ENCODE measurements at regions not wholly inside any gene's neighbourhood (a gene's known extent, or its start where the extent isn't known, plus 50 kb on each side); places are given as distances from the start of the nearest gene placed in this dataset.

- no peak for TF ChIP-seq CTCF (conservative IDR thresholded peaks at IDR 0.05 in 1 of 2, IDR thresholded peaks at IDR 0.05 in 1 of 2; ENCODE audit: low read depth in 1 of 2, low read length in 2 of 2)
- TF ChIP-seq EZH2 (IDR thresholded peaks at IDR 0.05; ENCODE audit: low read length, missing control alignments): no peak
These were observed 285.0 kb downstream of the ASMT start for GRCh38 chrX:1899841-1900240.

All from fibroblast of lung (primary cell).